HG03064 (cell line): ENCODE measurements at regions not wholly inside any gene's neighbourhood (a gene's known extent, or its start where the extent isn't known, plus 50 kb on each side); places are given as distances from the start of the nearest gene placed in this dataset.

Experiments
- ATAC-seq: cut with Tn5 transposase; IDR thresholded peaks from one replicate; pipeline ENCODE4 v1.9.1; 2021; ENCODE audit warnings: low read depth; ENCODE audit not compliant: unreplicated experiment

DNA sequence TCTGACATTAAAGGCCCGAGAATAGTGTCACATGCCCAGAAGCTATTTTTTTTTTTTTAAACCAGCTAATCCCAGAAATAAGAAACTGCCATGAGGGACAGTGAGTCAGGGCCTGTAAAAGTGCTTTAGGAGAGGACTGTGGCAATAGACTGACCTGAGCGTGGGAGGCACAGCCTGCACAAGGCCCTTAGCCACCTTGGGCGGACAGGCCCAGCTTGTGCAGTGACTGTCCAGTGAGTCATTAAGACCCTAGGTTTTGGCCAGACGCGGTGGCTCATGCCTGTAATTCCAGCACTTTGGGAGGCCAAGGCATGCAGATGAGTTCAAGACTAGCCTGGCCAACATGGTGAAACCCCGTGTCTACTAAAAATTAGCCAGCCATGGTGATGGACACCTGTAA, 343.0 kb upstream of the ZFHX3 start:
- ATAC-seq: no peak

DNA sequence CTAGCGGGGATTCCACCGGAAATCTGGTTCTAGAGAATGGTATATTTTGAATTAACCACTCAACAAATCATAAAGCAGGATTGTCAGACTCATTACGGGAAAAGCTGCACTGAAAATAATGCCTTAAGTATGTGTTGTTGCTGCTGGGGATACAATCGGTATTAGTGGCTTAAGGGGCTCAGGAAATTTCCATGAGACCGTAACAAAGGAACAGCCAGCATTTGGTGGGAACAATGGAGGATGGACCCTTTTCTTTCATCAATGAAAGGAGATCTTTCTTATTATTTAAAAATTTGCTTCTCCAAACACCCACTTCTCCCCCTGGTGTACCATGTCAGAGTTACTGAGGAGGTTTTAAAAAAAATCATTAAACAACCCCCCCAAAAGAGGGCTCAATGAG, 342.6 kb upstream of the ZFHX3 start:
- no peak for ATAC-seq

DNA sequence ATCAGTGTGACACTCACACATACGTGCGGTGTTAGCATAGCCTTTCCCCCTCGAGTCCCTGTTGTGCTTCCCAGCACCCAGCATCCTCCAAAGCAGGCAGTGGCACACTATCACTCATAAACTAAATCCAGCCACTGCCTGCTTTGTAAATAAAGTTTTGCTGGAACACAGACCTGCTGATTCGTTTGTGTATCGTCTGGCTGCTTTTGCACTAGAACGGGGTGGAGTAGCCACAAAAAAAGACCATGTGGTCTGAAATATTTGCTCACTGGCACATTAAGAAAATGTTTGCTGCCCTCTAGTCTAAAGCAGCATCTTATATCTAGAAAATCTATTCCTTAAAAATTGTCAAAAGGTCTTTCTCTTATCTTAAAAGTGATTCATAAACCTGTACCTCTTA, 341.2 kb upstream of the ZFHX3 start:
- no peak for ATAC-seq

DNA sequence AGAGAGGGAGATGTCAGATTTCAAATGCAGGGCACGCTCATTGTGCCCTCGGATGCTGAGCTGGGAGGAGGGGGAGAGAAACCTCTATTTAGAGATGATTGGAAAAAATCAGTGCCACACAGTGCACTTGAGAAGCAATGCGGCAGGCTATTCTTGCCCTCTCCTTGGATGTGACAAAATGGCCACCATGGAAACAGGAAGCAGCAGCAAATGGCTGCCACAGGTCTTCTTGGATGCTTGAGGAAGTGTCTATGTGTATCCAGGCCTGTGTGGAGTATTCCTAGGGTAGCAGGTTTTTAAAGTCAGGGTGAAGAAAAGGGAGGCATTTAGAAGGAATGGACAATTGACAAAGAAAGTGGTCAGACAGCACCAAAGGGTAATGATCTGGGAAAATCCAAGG, 340.1 kb upstream of the ZFHX3 start:
- no peak for ATAC-seq

DNA sequence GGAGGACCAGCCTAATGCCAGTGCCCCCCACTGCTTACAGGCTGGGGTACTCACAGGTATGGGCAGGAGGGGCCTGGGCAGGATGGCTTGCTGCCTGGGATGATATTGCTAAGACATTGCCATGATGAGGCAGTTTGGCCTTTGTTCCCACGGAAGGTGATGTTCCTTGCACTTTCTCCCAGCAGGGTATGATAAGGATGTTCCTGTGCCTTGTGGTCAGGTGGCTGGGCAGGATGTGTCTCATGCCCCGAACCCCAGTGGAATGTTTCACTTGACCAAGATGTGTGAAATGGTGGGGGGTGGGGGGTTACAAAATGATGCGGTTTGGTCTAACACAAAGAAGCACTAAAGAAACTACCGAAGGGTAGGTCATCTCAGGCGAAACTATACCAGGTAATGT, 337.8 kb upstream of the ZFHX3 start:
- ATAC-seq: no peak

DNA sequence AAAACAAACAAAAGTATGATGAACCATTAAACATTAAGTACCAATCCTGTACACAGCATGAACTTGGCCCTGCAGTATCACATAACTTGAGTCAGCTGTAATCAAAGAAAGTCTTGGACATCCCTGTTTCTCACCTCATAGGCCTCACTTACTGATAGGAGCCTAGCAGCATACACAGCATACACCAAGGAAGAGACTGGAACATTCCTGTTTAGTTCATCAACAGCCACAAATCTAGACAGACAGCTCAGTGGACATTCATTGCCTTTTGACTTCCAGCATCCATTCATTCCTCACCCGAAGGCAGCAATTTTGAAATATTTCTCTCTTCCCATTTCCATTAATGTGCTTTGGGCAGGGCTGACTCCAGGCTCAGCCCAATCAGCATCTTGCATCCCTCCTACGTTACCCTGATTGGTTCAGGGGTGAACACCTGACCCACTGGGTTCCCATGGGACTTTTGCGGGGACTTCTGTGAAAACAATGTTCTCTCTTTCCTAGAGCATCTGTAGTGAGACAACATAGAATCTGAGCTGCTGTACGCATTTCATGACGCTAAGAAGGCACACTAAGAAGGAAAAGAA, 336.7 kb upstream of the ZFHX3 start:
- ATAC-seq: no peak

DNA sequence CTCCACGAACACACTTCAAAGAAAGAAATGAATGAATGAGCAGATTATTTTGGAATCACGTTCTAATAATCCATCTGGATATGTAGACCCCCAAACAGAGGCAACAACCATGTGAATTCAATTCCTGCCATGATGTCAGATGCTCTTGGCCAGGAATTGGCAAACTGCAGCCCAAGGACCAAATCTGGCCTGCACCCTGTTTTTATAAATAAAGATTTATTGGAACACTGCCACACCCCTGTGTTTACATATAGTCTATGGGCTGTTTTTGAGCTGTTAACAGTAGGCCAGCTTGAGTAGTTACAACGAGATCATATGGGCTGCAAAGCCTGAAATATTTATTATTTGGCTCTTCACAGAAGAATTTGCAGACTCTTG, 336.0 kb upstream of the ZFHX3 start:
- ATAC-seq: no peak

DNA sequence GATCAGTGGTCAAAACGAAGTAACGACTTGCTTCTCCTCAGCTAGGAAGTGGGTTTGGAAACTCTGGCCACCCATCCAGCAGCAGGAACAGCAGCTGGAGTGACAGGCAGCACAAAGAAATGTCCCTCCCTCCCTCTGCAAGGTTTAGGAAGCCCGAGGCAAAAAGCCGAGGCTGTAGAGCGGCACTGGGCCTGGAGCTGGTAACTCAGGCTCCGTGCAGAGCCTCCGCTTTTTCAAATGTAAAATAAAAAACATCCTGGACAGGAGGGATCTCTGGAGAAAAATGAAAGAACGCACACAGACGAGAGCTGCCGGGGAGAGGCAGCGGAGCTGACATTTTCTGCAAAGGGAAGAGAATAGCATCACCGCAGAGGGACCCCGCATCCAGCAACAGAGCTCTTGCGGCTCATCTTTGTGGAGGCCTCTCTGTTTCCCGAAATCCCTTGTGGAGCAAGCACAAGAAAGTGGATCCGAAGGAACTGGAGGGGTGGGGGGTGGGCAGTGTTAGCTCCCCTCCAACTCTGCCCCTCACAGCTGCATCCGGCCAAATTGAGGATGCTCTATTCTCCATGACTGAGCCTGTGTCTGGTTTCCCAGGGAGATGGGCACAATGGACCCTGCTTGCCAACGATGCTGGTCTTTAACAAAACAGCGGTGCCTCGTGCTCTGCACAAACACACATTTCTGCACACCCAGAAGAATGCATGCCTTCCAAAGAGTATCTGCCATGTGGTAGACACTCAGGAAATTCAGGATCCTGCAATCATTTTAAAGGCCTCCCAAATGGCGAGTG, 335.5 kb upstream of the ZFHX3 start:
- ATAC-seq: no peak

DNA sequence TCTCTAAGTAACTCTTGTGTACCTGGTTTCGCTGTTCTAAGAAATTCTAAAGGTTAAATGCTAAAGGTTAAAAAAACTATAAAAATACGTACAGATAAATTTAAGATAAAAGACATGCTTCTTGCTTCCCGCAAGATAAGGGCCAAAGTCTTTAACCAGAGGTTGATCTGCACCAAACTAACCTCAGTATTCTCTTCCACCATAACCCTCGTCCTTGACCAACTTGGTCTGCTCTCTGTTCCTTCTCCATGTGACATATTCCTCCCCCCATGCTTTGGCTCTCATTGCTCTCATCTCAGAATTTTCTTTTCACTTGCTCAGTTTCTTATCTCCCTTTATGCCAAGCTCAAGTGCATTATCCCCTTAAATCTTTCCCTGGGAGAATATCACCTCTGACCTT, 330.5 kb upstream of the ZFHX3 start:
- no peak for ATAC-seq

DNA sequence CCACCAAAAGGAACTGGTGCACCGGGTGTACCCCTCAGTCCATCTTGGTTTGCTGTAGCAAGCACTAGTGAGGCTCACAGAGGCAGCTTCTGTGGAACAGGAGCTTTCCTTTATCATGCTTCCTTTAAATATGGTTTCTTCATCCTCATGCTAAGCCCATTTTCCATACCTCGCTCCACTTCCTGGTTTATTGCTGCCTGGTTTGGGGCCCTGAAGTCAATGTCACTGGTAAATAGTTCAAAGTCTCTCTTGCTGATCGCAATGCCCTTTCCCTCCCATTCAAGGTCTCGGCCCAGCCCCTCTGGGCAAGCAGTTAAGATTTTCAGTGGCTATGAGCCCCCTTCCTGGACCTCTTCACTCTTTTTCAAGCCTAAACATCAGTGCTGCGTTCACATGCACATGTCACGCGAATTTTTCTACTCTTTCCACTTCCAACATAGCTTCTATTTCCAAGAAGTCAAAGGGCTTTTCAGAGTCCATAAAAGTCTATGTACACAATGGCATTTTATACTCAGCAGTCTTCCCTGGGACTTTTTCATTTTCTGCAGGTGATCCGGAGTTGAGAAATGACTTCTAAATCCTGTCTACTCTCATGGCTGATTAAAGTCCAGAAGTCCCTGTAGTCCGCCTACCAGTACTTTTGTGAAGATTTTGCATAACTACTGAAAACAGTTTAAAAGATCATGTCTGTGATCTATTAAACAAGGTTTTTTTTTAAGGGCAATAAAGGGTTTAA, 323.8 kb upstream of the ZFHX3 start:
- ATAC-seq: no peak

DNA sequence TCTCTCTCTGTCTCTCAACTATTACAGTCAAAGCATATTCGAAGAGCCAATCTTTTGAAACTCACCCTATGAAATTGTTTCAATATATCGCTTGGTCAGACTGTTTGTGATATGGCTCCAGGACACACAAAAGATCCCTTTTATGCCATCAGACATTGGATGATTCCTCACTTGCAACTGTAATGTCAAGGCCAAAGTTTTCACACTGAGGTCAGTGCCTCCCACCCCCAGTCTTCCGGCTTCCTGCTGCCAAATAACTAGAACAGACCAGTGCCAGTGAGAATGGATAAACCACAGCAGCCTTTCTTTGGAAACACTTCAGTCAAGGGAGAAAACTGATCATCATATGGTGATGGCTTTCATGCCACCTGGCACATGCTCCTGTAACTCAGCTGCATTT, 321.9 kb upstream of the ZFHX3 start:
- no peak for ATAC-seq

DNA sequence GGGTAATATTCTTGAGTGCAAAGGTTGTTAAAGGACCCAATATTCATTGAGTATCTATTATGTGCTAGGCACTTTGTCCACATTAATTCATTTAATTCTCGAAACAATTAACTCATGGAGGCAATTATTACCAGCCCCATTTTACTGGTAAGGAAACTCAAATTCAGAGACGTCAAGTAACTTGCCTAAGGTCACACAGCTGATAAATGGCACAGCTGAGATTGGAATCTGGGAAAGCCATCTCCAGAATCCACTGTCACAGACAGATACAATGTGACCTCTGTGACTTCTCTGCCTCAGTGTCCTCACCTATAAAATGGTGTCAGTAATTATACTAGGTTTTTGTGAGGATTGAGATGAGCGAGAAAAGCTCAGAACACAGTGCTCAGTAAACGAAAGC, 320.8 kb upstream of the ZFHX3 start:
- ATAC-seq: no peak

DNA sequence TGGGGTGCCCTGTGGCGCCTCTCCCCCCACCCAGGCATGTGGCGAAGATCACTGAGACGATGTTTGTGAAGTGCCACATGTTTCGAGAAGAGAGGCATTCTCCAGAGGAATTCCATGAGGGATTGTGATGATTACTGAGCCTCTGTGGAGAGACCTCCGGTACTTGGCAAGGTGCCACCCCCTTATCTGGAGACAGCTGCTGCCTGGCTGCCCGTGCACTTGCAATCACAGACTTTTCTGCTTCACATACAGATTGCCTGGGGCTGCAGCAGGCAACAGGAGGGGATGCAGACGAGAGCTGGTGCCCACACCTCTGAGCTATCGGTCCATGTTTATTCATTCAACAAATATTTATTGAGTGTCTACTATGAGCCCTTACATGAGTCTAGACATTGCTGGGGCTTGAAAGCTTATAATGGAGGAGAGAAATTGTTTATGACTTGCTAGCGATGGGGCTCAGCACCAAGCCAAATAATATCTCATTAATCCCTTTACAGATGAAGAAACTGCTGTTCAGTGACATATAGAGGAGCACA, 317.2 kb upstream of the ZFHX3 start:
- ATAC-seq: no peak

DNA sequence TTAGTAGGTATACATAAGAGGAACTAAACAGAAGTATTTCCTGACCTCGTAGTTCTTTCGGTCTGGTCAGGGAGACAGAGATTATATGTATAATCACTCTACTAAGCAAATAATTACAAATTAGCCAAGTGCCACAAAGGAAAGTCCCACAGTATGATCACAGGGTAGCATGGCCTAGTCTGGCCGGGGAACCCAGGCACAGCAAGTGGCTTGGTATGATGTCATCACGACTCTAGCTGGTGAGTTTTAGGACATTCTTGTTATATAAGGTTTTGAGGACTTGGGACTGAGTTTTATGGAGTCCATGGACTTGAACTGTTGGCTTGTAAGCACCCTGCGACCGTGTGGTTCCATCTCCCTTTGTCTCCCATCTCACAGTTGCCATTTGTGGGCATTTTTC, 316.5 kb upstream of the ZFHX3 start:
- ATAC-seq: no peak

DNA sequence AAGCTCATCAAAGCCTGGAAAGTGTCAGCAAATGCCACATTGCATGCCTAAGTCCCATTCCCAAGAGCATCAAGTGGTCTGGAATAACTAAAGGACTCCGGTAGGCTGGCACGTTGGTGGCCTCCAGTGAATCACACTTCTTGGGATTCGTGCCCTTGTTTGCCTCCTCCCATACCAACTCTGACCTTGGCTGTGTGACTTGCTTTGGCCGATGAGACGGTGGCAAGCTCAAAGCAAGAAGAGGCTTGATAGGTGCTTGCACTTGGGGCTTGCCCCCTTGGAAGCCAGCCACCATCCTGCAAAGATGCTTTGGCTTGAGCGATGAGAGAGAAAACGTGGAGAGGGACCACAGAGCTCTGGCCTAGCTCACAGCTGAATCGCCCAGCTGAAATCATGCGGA, 313.1 kb upstream of the ZFHX3 start:
- ATAC-seq: no peak

DNA sequence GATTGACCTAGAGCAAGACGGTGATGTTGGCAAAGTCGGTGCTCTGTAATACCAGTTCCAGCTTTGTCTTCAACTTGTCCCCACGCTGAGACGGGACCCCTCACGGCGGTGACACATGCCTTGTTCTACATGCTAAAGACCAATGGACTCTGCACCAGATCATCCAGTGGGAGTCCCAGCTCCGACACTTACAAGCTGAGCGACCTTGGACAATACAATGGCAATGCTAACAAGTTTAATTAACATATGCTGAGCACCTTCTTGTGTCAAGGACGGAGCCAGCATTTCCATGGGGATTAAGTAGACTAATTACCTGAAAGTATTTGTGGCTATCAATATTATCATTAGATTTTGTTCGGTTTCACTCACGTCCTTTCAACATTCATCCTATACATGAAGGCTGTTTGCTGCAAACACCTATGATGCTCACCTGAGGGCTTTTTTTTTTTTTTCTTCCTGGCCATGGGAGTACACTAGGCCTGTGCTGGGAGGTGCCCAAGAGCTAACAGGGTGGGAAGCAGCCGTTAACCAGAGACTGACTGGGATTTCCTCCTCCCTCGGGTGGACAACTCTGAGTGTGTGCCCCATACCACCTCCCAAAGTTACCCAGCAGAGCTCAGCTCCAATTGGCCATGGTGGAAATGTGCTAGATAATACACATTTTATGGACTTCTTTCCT, 308.6 kb upstream of the ZFHX3 start:
- no peak for ATAC-seq

DNA sequence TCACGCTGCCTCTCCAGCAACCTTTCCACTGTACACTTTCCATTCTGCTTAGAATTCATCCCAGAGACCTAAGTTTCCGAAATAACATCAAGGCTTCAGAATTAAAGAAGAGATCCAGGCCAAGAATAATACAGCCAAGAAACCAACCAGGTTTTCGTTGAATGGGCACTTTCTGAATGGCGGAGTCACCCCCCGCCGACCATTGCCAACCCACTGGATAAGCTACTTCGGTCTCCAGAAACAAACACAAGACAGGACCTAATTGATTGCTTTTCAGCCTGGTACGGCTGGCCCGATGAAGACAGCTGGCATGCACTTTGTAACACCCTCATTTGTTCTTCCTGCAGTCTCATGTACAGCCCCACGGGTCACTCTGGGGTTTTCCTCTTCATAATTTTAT, 308.1 kb upstream of the ZFHX3 start:
- no peak for ATAC-seq

DNA sequence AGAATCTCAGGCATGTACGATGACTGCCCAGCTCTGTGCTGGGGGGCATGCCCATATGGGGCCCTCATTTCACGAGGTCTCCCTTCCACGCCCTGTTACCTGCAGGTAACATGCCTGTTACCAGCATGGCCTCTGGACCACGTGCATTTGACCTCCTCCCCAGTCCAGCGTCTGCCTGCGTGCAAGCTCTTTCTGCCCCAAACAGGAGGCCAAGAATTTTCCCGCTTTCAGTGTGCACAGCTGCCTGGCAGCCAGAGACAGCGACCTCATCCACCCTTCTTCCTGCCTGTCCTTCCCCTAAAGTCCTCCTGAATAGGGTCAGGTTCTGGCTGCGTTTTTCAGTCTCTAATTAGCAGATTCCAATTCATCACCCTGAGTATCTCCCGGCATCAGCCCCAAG, 306.5 kb upstream of the ZFHX3 start:
- ATAC-seq: no peak

DNA sequence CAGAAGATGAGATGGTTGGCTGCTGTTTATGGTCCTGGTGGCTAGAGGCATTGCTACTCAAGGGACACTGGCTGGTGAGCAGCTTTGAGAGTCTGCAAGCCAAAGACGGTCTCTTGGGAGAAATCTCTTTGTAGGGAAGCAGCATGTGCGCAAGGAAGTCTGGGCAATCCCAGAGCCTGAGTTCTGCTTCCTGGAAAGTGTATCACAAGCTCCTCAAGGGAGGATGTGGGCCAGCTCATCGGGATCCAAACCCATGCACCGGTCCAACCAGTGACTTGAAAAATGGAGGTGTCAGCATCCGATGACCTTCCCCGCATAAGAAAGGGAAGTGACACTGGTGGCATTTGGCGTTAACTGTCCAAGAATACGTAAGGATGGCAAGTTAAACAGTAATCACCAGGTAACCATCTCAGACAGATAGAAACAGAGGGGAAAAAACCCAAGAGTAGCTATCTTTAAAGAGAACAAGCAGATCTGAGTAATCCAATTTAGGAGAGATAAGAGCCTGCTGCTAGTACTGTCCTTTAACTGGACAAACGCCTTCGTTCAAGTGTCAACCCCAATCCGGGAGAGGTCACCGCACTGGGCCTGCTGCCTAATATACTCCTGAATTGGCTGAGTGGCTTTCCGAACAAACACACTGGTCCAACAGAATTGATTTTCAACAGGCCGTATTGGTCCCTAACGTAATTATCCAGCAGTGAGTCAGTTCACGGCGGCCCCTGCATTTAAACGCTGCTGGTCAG, 303.0 kb upstream of the ZFHX3 start:
- no peak for ATAC-seq
